Effector memory CD8-positive, alpha-beta T cell (primary cell): ENCODE measurements at regions not wholly inside any gene's neighbourhood (a gene's known extent, or its start where the extent isn't known, plus 50 kb on each side); places are given as distances from the start of the nearest gene placed in this dataset.
"Not testable (repeated sequence)": the region's sequence is repeated elsewhere in the genome, so short reads cannot be mapped to it uniquely, and the experiment has no call there.

Experiments used
- ATAC-seq: fragments of 150-1000 bp; cut with Tn5 transposase; replicated peaks from 2 replicates; pipeline ENCODE4 v1.10.0; 2021; ENCODE audit warnings: mild to moderate bottlenecking, moderate library complexity
- DNase-seq, 3 experiments: peaks; one replicate each; pipeline ENCODE4 v3.0.0; 2021
- H3K27ac Mint-ChIP-seq, 2 donors: one replicate each; pipeline ENCODE4 v1.8.0; 2022; ENCODE audit warnings: mild to moderate bottlenecking in 2 of 2, mixed read lengths in 2 of 2, moderate library complexity in 2 of 2
- H3K27me3 Mint-ChIP-seq, 2 donors: one replicate each; pipeline ENCODE4 v1.8.0; 2022; ENCODE audit warnings: mixed read lengths in 2 of 2
- H3K36me3 Mint-ChIP-seq: one replicate; pipeline ENCODE4 v1.8.0; 2022; ENCODE audit warnings: mild to moderate bottlenecking, moderate library complexity, mixed read lengths; ENCODE audit not compliant: insufficient read depth
- H3K4me1 Mint-ChIP-seq, 2 donors: one replicate each; pipeline ENCODE4 v1.8.0; 2022; ENCODE audit warnings: low read depth in 2 of 2, mixed read lengths in 2 of 2
- H3K4me3 Mint-ChIP-seq, 2 donors: one replicate each; pipeline ENCODE4 v1.8.0; 2022; ENCODE audit warnings: mild to moderate bottlenecking in 2 of 2, mixed read lengths in 2 of 2, moderate library complexity in 2 of 2
- H3K9me3 Mint-ChIP-seq, 2 donors: one replicate each; pipeline ENCODE4 v1.8.0; 2022; ENCODE audit warnings: mixed read lengths in 2 of 2

- Mint-ChIP-seq H3K4me1 (no peaks in the 10 kb centered on the region), H3K27ac (no peak overlapping the region), H3K27me3 (peaks cover 0 to 8% of the 10 kb centered on the region in 2 donors), H3K36me3 (no peaks in the 10 kb centered on the region), H3K4me3 (no peak overlapping the region), H3K9me3 (no peaks in the 10 kb centered on the region)
- ATAC-seq: no peak
- no peak for DNase-seq
Measured at GRCh38 chr1:221251580-221251979, 372.3 kb downstream of the HLX start.

GRCh38 chr1:221254813-221255212 is 375.6 kb downstream of the HLX start:
- no peak overlapping the region for H3K4me3 Mint-ChIP-seq
- H3K27ac Mint-ChIP-seq: no peak overlapping the region
- peaks cover 0 to 8% of the 10 kb centered on the region in 2 donors for H3K27me3 Mint-ChIP-seq
- H3K36me3 Mint-ChIP-seq: no peaks in the 10 kb centered on the region
- peaks cover 0 to 2% of the 10 kb centered on the region in 2 donors for H3K9me3 Mint-ChIP-seq
- no peak for DNase-seq
- no peaks in the 10 kb centered on the region for H3K4me1 Mint-ChIP-seq
- ATAC-seq: no peak

GRCh38 chr1:221256773-221257172 is 377.5 kb downstream of the HLX start:
- ATAC-seq (no peak), DNase-seq (no peak)
- Mint-ChIP-seq H3K4me3 (no peak overlapping the region), H3K27ac (no peak overlapping the region), H3K4me1 (no peaks in the 10 kb centered on the region), H3K36me3 (no peaks in the 10 kb centered on the region), H3K9me3 (peaks cover 0 to 3% of the 10 kb centered on the region in 2 donors), H3K27me3 (peaks cover 8 to 13% of the 10 kb centered on the region in 2 donors)

GRCh38 chr1:221257548-221257947 is 378.3 kb downstream of the HLX start:
- not testable (repeated sequence) for H3K4me1 Mint-ChIP-seq, DNase-seq, H3K27ac Mint-ChIP-seq, H3K36me3 Mint-ChIP-seq, H3K9me3 Mint-ChIP-seq, ATAC-seq, H3K4me3 Mint-ChIP-seq
- H3K27me3 Mint-ChIP-seq: peaks cover 8 to 16% of the 10 kb centered on the region in 2 donors

- not testable (repeated sequence) for DNase-seq, H3K4me3 Mint-ChIP-seq, H3K36me3 Mint-ChIP-seq, H3K27ac Mint-ChIP-seq, ATAC-seq, H3K4me1 Mint-ChIP-seq, H3K9me3 Mint-ChIP-seq
- peaks cover 8 to 16% of the 10 kb centered on the region in 2 donors for H3K27me3 Mint-ChIP-seq
Measured at GRCh38 chr1:221262677-221263076, 383.4 kb downstream of the HLX start.

- ATAC-seq (no peak), DNase-seq (peak in 2 of 3 experiments; percentile 2 to 17)
- Mint-ChIP-seq H3K36me3 (no peaks in the 10 kb centered on the region), H3K27ac (no peak overlapping the region), H3K4me1 (no peaks in the 10 kb centered on the region), H3K9me3 (peaks cover 0 to 2% of the 10 kb centered on the region in 2 donors), H3K27me3 (peaks cover 8 to 16% of the 10 kb centered on the region in 2 donors), H3K4me3 (no peak overlapping the region)
Measured at GRCh38 chr1:221263831-221264767, 384.9 kb downstream of the HLX start.

- H3K27ac Mint-ChIP-seq: no peak overlapping the region
- peaks cover 8 to 16% of the 10 kb centered on the region in 2 donors for H3K27me3 Mint-ChIP-seq
- DNase-seq: no peak
Measured at GRCh38 chr1:221264848-221265247, 385.6 kb downstream of the HLX start.

GRCh38 chr1:221268295-221268694 is 389.1 kb downstream of the HLX start:
- H3K4me1 Mint-ChIP-seq: no peaks in the 10 kb centered on the region
- ATAC-seq (no peak), DNase-seq (no peak)
- peaks cover 6% of the 10 kb centered on the region in 2 donors for H3K27me3 Mint-ChIP-seq
- no peak overlapping the region for H3K27ac Mint-ChIP-seq
- H3K9me3 Mint-ChIP-seq: no peaks in the 10 kb centered on the region
- H3K36me3 Mint-ChIP-seq: no peaks in the 10 kb centered on the region
- no peak overlapping the region for H3K4me3 Mint-ChIP-seq

More at GRCh38 chr1:221264848-221265247, 385.6 kb downstream of the HLX start:
- peaks cover 0 to 2% of the 10 kb centered on the region in 2 donors for H3K9me3 Mint-ChIP-seq
- no peaks in the 10 kb centered on the region for H3K4me1 Mint-ChIP-seq
- H3K4me3 Mint-ChIP-seq: no peak overlapping the region
- H3K36me3 Mint-ChIP-seq: no peaks in the 10 kb centered on the region
- no peak for ATAC-seq

GRCh38 chr1:221271701-221272100 is 392.5 kb downstream of the HLX start:
- no peak for ATAC-seq
- no peak for DNase-seq
- H3K27me3 Mint-ChIP-seq: peaks cover 6% of the 10 kb centered on the region in 2 donors

GRCh38 chr1:221272940-221273339 is 393.7 kb downstream of the HLX start:
- DNase-seq: no peak
- no peak for ATAC-seq
- no peaks in the 10 kb centered on the region for H3K36me3 Mint-ChIP-seq
- H3K27me3 Mint-ChIP-seq: peaks cover 6% of the 10 kb centered on the region in 2 donors
- H3K27ac Mint-ChIP-seq: no peak overlapping the region
- no peaks in the 10 kb centered on the region for H3K4me1 Mint-ChIP-seq
- H3K9me3 Mint-ChIP-seq: no peaks in the 10 kb centered on the region
- no peak overlapping the region for H3K4me3 Mint-ChIP-seq

More at GRCh38 chr1:221271701-221272100, 392.5 kb downstream of the HLX start:
- no peaks in the 10 kb centered on the region for H3K9me3 Mint-ChIP-seq
- H3K36me3 Mint-ChIP-seq: no peaks in the 10 kb centered on the region
- no peak overlapping the region for H3K27ac Mint-ChIP-seq
- H3K4me3 Mint-ChIP-seq: no peak overlapping the region
- no peaks in the 10 kb centered on the region for H3K4me1 Mint-ChIP-seq

GRCh38 chr1:221274373-221274772 is 395.1 kb downstream of the HLX start:
- DNase-seq: no peak
- H3K9me3 Mint-ChIP-seq: no peaks in the 10 kb centered on the region
- H3K4me1 Mint-ChIP-seq: no peaks in the 10 kb centered on the region
- H3K27me3 Mint-ChIP-seq: peaks cover 6% of the 10 kb centered on the region in 2 donors
- no peak for ATAC-seq
- H3K4me3 Mint-ChIP-seq: no peak overlapping the region
- H3K36me3 Mint-ChIP-seq: no peaks in the 10 kb centered on the region
- no peak overlapping the region for H3K27ac Mint-ChIP-seq

GRCh38 chr1:221276896-221277409 is 397.7 kb downstream of the HLX start:
- no peaks in the 10 kb centered on the region for H3K4me1 Mint-ChIP-seq
- H3K27me3 Mint-ChIP-seq: peaks cover 12 to 14% of the 10 kb centered on the region in 2 donors
- no peak overlapping the region for H3K27ac Mint-ChIP-seq
- ATAC-seq: no peak
- DNase-seq: no peak
- no peaks in the 10 kb centered on the region for H3K9me3 Mint-ChIP-seq
- no peaks in the 10 kb centered on the region for H3K36me3 Mint-ChIP-seq
- H3K4me3 Mint-ChIP-seq: no peak overlapping the region

- H3K4me1 Mint-ChIP-seq: no peaks in the 10 kb centered on the region
- no peak overlapping the region for H3K27ac Mint-ChIP-seq
- H3K4me3 Mint-ChIP-seq: no peak overlapping the region
- no peak for DNase-seq
- no peak for ATAC-seq
- H3K36me3 Mint-ChIP-seq: no peaks in the 10 kb centered on the region
- no peaks in the 10 kb centered on the region for H3K9me3 Mint-ChIP-seq
- peaks cover 20 to 25% of the 10 kb centered on the region in 2 donors for H3K27me3 Mint-ChIP-seq
Measured at GRCh38 chr1:221279146-221279545, 399.9 kb downstream of the HLX start.

- no peaks in the 10 kb centered on the region for H3K4me1 Mint-ChIP-seq
- ATAC-seq (no peak), DNase-seq (no peak)
- H3K36me3 Mint-ChIP-seq: no peaks in the 10 kb centered on the region
- H3K27me3 Mint-ChIP-seq: peaks cover 20 to 25% of the 10 kb centered on the region in 2 donors
- no peaks in the 10 kb centered on the region for H3K9me3 Mint-ChIP-seq
- H3K4me3 Mint-ChIP-seq: no peak overlapping the region
- H3K27ac Mint-ChIP-seq: no peak overlapping the region
Measured at GRCh38 chr1:221283532-221283931, 404.3 kb downstream of the HLX start.
